Right lung (tissue), 2 donors: ENCODE measurements at regions not wholly inside any gene's neighbourhood (a gene's known extent, or its start where the extent isn't known, plus 50 kb on each side); places are given as distances from the start of the nearest gene placed in this dataset.

ENCODE experiments used
- DNase-seq, 2 donors: peaks; one replicate each; pipeline ENCODE4 v3.0.0-alpha.2; 2013

- no peak for DNase-seq
These were observed 56.0 kb upstream of the BTRC start for GRCh38 chr10:101297901-101298486.

DNA sequence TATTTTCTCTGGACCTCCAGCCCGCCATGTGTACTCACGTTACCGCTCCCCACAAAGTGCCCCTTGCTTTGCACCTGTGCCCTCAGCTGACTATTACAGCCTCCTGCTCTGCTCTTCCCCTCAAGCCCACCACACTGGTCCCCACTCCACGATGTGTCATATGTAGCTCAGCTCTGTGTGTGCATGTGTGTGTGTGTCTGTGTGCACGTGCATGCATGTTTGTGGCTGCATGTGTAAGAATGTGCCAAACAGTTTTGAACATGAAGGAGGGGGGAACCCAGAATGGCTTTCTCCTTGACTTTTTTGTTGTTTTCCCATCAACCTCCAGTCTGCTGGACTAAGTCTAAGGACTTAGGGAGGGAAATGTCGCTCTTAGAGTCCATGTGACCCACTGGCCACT, 54.8 kb upstream of the BTRC start:
- DNase-seq, result no peak

DNA sequence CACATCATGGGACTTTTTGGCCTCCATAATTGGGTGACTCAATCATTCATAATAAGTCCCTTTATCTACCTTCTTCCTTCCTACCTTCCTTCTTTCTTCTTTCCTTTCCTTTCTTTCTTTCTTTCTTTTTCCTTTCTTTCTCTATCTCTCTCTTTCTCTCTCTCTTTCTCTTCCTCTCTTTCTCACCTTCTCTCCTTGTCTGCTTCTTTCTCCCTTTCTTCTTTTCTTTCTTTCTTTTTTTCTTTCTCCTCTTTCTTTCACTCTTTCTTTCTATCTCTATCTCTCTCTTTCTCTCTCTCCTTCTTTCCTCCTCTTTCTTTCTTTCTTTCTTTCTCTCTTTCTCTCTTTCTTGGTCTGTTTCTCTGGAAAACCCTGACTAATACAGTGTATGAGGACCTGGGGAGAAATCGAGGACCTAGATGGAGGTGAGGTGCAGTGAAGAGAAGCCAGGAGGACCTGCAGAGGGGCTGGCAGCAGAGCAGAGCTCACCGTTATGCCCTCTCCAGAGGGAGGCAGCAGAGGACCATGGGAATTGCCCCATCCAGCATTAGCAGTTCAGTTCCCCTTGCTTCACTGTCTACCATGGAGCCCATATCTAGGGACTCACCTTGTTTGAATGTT, 52.7 kb upstream of the BTRC start:
- no peak for DNase-seq

DNA sequence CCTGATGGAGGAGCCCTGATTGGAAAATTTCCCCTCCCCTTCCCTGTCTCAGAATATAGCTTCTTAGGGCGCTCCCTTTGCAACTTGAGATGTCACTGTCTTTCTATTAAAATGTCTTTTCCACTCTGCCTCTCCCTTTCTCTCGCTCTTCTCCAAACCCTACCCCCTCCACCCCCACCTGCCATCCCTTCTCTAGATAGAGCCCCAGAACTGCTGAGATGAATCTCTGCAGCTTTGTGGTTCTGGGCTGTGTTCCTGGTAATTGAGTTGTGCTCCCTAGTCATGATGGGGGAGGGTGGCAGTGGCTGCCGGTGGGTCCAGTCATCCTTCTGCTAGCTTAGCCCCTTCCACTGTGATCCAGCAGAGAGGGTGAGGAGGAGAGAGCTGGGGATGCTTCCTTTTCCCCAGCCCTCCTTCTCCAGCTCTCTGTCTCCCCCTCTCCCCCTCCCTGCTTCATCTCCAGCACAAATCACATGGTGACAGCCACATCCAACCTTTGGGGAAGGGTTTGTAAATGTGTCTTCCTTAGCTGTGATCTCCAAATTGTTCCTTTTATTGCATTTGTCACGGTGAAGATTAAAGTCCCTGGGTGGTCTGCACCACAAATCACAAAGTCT, 50.8 kb upstream of the BTRC start:
- DNase-seq, result no peak
